DOHH2 (cell line): ENCODE measurements at regions not wholly inside any gene's neighbourhood (a gene's known extent, or its start where the extent isn't known, plus 50 kb on each side); places are given as distances from the start of the nearest gene placed in this dataset.

Experiments used
- CTCF ChIP-seq: fragments of 200-600 bp; sonication (generic); IDR thresholded peaks from one replicate; pipeline ENCODE4 v1.5.1; 2014; ENCODE audit warnings: antibody characterized with exemption, mild to moderate bottlenecking, low read depth, low read length; ENCODE audit not compliant: poor library complexity, severe bottlenecking
- EZH2phosphoT487 ChIP-seq: fragments of 200-600 bp; sonication (generic); IDR thresholded peaks from 2 replicates; pipeline ENCODE4 v1.6.1; 2017; ENCODE audit warnings: borderline replicate concordance, mild to moderate bottlenecking, antibody characterized with exemption, low read length, moderate library complexity, mixed read lengths

GRCh38 chr12:84218406-84218805 lies 694.2 kb downstream of the SLC6A15 start:
- TF ChIP-seq CTCF: no peak
- TF ChIP-seq EZH2phosphoT487: no peak
